ENCODE measurements at regions not wholly inside any gene's neighbourhood (a gene's known extent, or its start where the extent isn't known, plus 50 kb on each side); places are given as distances from the start of the nearest gene placed in this dataset.

- Histone ChIP-seq H3K27me3 (ENCODE audit: control insufficient read depth, insufficient read depth, low read length) (no peaks in the 10 kb centered on the region), H3K27ac (ENCODE audit: low read length) (no peak overlapping the region), H3K4me1 (ENCODE audit: control insufficient read depth, insufficient read depth, low read length) (no peaks in the 10 kb centered on the region), H3K36me3 (ENCODE audit: control insufficient read depth, insufficient read depth, low read length) (no peaks in the 10 kb centered on the region), H3K9me3 (ENCODE audit: control insufficient read depth, insufficient read depth, low read depth, low read length) (no peaks in the 10 kb centered on the region), H3K4me3 (ENCODE audit: low read depth in 2 of 2, low read length in 2 of 2) (no peak overlapping the region)
- CTCF ChIA-PET = interaction anchor here (0.5 kb wide), 1 partner anchor 49 kb away, joined by 4 read pairs; no protein-coding TSS in a partner anchor
- ATAC-seq (no peak), DNase-seq (ENCODE audit: low read depth, low spot score) (no peak)
- in situ Hi-C loops (cut with HindIII; ENCODE audit: low pct_unique_long_range_greater_than_20kb, low sequenced_read_pairs) = no loop called here
- POLR2A ChIA-PET = no interaction called here
- no TSS peak for BruUV-seq (replicated peaks)
- TF ChIP-seq, protein P1, sequence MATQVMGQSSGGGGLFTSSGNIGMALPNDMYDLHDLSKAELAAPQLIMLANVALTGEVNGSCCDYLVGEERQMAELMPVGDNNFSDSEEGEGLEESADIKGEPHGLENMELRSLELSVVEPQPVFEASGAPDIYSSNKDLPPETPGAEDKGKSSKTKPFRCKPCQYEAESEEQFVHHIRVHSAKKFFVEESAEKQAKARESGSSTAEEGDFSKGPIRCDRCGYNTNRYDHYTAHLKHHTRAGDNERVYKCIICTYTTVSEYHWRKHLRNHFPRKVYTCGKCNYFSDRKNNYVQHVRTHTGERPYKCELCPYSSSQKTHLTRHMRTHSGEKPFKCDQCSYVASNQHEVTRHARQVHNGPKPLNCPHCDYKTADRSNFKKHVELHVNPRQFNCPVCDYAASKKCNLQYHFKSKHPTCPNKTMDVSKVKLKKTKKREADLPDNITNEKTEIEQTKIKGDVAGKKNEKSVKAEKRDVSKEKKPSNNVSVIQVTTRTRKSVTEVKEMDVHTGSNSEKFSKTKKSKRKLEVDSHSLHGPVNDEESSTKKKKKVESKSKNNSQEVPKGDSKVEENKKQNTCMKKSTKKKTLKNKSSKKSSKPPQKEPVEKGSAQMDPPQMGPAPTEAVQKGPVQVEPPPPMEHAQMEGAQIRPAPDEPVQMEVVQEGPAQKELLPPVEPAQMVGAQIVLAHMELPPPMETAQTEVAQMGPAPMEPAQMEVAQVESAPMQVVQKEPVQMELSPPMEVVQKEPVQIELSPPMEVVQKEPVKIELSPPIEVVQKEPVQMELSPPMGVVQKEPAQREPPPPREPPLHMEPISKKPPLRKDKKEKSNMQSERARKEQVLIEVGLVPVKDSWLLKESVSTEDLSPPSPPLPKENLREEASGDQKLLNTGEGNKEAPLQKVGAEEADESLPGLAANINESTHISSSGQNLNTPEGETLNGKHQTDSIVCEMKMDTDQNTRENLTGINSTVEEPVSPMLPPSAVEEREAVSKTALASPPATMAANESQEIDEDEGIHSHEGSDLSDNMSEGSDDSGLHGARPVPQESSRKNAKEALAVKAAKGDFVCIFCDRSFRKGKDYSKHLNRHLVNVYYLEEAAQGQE (IDR thresholded peaks at IDR 0.05; ENCODE audit: insufficient read depth in 1 of 2, low read depth in 2 of 2, low read length in 1 of 2) = no peak
- TF ChIP-seq POLR2AphosphoS5 (IDR thresholded peaks at IDR 0.05; ENCODE audit: low read depth, low read length) (no peak), TCF7L2 (IDR thresholded peaks at IDR 0.05; ENCODE audit: low read depth, low read length) (no peak)
- TF ChIP-seq, protein P2, sequence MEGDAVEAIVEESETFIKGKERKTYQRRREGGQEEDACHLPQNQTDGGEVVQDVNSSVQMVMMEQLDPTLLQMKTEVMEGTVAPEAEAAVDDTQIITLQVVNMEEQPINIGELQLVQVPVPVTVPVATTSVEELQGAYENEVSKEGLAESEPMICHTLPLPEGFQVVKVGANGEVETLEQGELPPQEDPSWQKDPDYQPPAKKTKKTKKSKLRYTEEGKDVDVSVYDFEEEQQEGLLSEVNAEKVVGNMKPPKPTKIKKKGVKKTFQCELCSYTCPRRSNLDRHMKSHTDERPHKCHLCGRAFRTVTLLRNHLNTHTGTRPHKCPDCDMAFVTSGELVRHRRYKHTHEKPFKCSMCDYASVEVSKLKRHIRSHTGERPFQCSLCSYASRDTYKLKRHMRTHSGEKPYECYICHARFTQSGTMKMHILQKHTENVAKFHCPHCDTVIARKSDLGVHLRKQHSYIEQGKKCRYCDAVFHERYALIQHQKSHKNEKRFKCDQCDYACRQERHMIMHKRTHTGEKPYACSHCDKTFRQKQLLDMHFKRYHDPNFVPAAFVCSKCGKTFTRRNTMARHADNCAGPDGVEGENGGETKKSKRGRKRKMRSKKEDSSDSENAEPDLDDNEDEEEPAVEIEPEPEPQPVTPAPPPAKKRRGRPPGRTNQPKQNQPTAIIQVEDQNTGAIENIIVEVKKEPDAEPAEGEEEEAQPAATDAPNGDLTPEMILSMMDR (IDR thresholded peaks at IDR 0.05) = peak; percentile 66
- intact Hi-C loops (cut with micrococcal nuclease; ENCODE audit: unreplicated experiment) = no loop called here
Measured at GRCh38 chr18:7452331-7452730, 114.8 kb upstream of the PTPRM start.

DNA sequence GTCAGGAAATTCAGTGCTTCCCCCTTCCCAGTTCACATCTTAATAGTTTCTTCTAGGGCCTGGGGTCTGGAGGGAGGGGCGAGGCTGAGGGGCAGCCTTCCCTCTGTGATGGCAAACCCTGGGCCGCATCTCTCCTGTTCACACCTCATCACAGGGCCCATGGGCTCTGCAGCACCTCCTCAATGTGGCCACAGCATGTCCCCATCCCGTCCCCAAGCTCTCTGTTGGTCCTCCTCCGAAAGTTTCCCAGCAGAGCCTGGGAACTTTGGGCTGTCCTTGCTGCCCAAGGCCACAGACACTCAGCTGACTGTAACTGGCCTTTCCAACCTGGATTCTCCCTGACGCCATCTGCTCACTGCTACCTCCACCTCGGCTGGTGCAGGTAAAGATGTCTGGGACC, 112.7 kb upstream of the PTPRM start:
- ATAC-seq (no peak), DNase-seq (ENCODE audit: low read depth, low spot score) (no peak)
- Histone ChIP-seq H3K9me3 (ENCODE audit: control insufficient read depth, insufficient read depth, low read depth, low read length) (no peaks in the 10 kb centered on the region), H3K27me3 (ENCODE audit: control insufficient read depth, insufficient read depth, low read length) (no peaks in the 10 kb centered on the region), H3K4me3 (ENCODE audit: low read depth in 2 of 2, low read length in 2 of 2) (no peak overlapping the region), H3K27ac (ENCODE audit: low read length) (no peak overlapping the region), H3K4me1 (ENCODE audit: control insufficient read depth, insufficient read depth, low read length) (no peaks in the 10 kb centered on the region), H3K36me3 (ENCODE audit: control insufficient read depth, insufficient read depth, low read length) (no peaks in the 10 kb centered on the region)
- in situ Hi-C loops (cut with HindIII; ENCODE audit: low pct_unique_long_range_greater_than_20kb, low sequenced_read_pairs) (no loop called here), intact Hi-C loops (cut with micrococcal nuclease; ENCODE audit: unreplicated experiment) (no loop called here)
- POLR2A ChIA-PET = no interaction called here
- TF ChIP-seq, protein P2 (IDR thresholded peaks at IDR 0.05) = no peak
- TF ChIP-seq POLR2AphosphoS5 (IDR thresholded peaks at IDR 0.05; ENCODE audit: low read depth, low read length) (no peak), SIN3A (IDR thresholded peaks at IDR 0.05; ENCODE audit: borderline replicate concordance, insufficient read depth, low read depth, low read length) (no peak), TCF7L2 (IDR thresholded peaks at IDR 0.05; ENCODE audit: low read depth, low read length) (no peak)
- TF ChIP-seq, protein P1 (IDR thresholded peaks at IDR 0.05; ENCODE audit: insufficient read depth in 1 of 2, low read depth in 2 of 2, low read length in 1 of 2) = no peak
- CTCF ChIA-PET = interaction anchor here (0.6 kb wide), 1 partner anchor 407 kb away, joined by 3 read pairs; no protein-coding TSS in a partner anchor
- no TSS peak for BruUV-seq (replicated peaks)
